HEK293 (cell line): ENCODE measurements at regions not wholly inside any gene's neighbourhood (a gene's known extent, or its start where the extent isn't known, plus 50 kb on each side); places are given as distances from the start of the nearest gene placed in this dataset.

ENCODE experiments used
- CTCF ChIA-PET: fragments of 350-600 bp; formaldehyde crosslinking; extraction: SDS; loops from one replicate; lab custom pipeline; 2021; ENCODE audit warnings: antibody characterized with exemption; lab: Yijun Ruan, JAX
- POLR2A ChIA-PET: fragments of 300-600 bp; formaldehyde crosslinking; extraction: SDS; loops from one replicate; lab custom pipeline; 2020; ENCODE audit warnings: antibody characterized with exemption, inconsistent platforms; lab: Yijun Ruan, JAX
- H3K27ac ChIP-seq: fragments of 200-500 bp; sonication (Bioruptor generic); 2 replicates; pipeline ENCODE4 v1.5.1; 2014; ENCODE audit warnings: low read depth, low read length, control low read depth, inconsistent platforms; ENCODE audit errors: extremely low read depth
- H3K36me3 ChIP-seq, 2 experiments: fragments of 200-500 bp in 1 of 2; sonication (Bioruptor generic) in 1 of 2; 1 replicate in 1 of 2; 2 replicates in 1 of 2; pipeline ENCODE4 v1.5.1; 2014 to 2017; ENCODE audit warnings: inconsistent platforms in 2 of 2, low read length in 2 of 2; ENCODE audit not compliant: control insufficient read depth in 2 of 2, insufficient read depth in 1 of 2
- H3K4me1 ChIP-seq: fragments of 200-500 bp; sonication (Bioruptor generic); 2 replicates; pipeline ENCODE4 v1.5.1; 2014; ENCODE audit warnings: mild to moderate bottlenecking, low read length, inconsistent platforms; ENCODE audit not compliant: control insufficient read depth, insufficient read depth
- H3K4me3 ChIP-seq: 2 replicates; pipeline ENCODE4 v1.5.1; 2011; ENCODE audit warnings: low read depth, mild to moderate bottlenecking, control low read depth, low read length, moderate library complexity
- H3K9me3 ChIP-seq: fragments of 200-500 bp; sonication (Bioruptor generic); 2 replicates; pipeline ENCODE4 v1.5.1; 2014; ENCODE audit warnings: low read depth, low read length, inconsistent platforms; ENCODE audit not compliant: control insufficient read depth, insufficient read depth
- GLI2 ChIP-seq: fragments of 450-650 bp; formaldehyde crosslinking; IDR thresholded peaks from 2 replicates; pipeline ENCODE4; 2017; ENCODE audit warnings: missing biosample characterization, missing genetic modification characterization, low read depth, borderline replicate concordance
- HOXA7 ChIP-seq: sonication (generic); formaldehyde crosslinking; IDR thresholded peaks from 2 replicates; pipeline ENCODE4 v1.8.1; 2022; ENCODE audit warnings: missing genetic modification reagents, borderline replicate concordance
- KLF9 ChIP-seq: fragments of 450-650 bp; formaldehyde crosslinking; IDR thresholded peaks from 2 replicates; pipeline ENCODE4 v1.5.1; 2016; ENCODE audit warnings: missing biosample characterization, missing genetic modification characterization, low read depth
- OSR2 ChIP-seq: fragments of 450-650 bp; formaldehyde crosslinking; IDR thresholded peaks from 2 replicates; pipeline ENCODE4 v1.5.1; 2016; ENCODE audit warnings: missing biosample characterization, missing genetic modification characterization
- TCF7L2 ChIP-seq: IDR thresholded peaks from 2 replicates; pipeline ENCODE4 v1.6.1; 2011; ENCODE audit warnings: low read depth, mild to moderate bottlenecking, inconsistent platforms, low read length, moderate library complexity, borderline replicate concordance
- TSHZ1 ChIP-seq: fragments of 450-650 bp; formaldehyde crosslinking; IDR thresholded peaks from 2 replicates; pipeline ENCODE4 v1.5.1; 2016; ENCODE audit warnings: missing biosample characterization, missing genetic modification characterization, borderline replicate concordance
- YY2 ChIP-seq: fragments of 450-650 bp; formaldehyde crosslinking; IDR thresholded peaks from 2 replicates; pipeline ENCODE4 v1.5.1; 2016; ENCODE audit warnings: missing biosample characterization, missing genetic modification characterization
- ZFP3 ChIP-seq: fragments of 450-650 bp; formaldehyde crosslinking; IDR thresholded peaks from 2 replicates; pipeline ENCODE4 v1.5.1; 2016; ENCODE audit warnings: low read depth, missing biosample characterization, missing genetic modification characterization
- ZFP41 ChIP-seq: fragments of 450-650 bp; formaldehyde crosslinking; IDR thresholded peaks from 2 replicates; pipeline ENCODE4 v1.5.1; 2016; ENCODE audit warnings: missing biosample characterization, missing genetic modification characterization, borderline replicate concordance
- ZNF133 ChIP-seq: fragments of 450-650 bp; formaldehyde crosslinking; IDR thresholded peaks from 2 replicates; pipeline ENCODE4 v1.5.1; 2016; ENCODE audit warnings: missing biosample characterization, missing genetic modification characterization
- ZNF138 ChIP-seq: fragments of 450-650 bp; formaldehyde crosslinking; IDR thresholded peaks from 2 replicates; pipeline ENCODE4 v1.5.1; 2016; ENCODE audit warnings: missing biosample characterization, missing genetic modification characterization, borderline replicate concordance
- ZNF202 ChIP-seq: fragments of 450-650 bp; formaldehyde crosslinking; IDR thresholded peaks from 2 replicates; pipeline ENCODE4 v1.5.1; 2016; ENCODE audit warnings: missing biosample characterization, missing genetic modification characterization, borderline replicate concordance
- ZNF211 ChIP-seq: fragments of 450-650 bp; formaldehyde crosslinking; IDR thresholded peaks from 2 replicates; pipeline ENCODE4 v1.5.1; 2016; ENCODE audit warnings: low read depth, missing biosample characterization, missing genetic modification characterization
- ZNF266 ChIP-seq: fragments of 450-650 bp; formaldehyde crosslinking; IDR thresholded peaks from 2 replicates; pipeline ENCODE4 v1.5.1; 2016; ENCODE audit warnings: missing biosample characterization, missing genetic modification characterization, low read depth
- ZNF302 ChIP-seq: fragments of 450-650 bp; formaldehyde crosslinking; IDR thresholded peaks from 2 replicates; pipeline ENCODE4 v1.5.1; 2016; ENCODE audit warnings: missing biosample characterization, missing genetic modification characterization, low read depth
- ZNF366 ChIP-seq: fragments of 450-650 bp; formaldehyde crosslinking; conservative IDR thresholded peaks from 2 replicates; pipeline ENCODE4 v1.5.1; 2016; ENCODE audit warnings: missing biosample characterization, missing genetic modification characterization
- ZNF394 ChIP-seq: fragments of 450-650 bp; formaldehyde crosslinking; IDR thresholded peaks from 2 replicates; pipeline ENCODE4 v1.5.1; 2016; ENCODE audit warnings: missing biosample characterization, missing genetic modification characterization, mild to moderate bottlenecking, moderate library complexity, borderline replicate concordance
- ZNF610 ChIP-seq: fragments of 450-650 bp; formaldehyde crosslinking; IDR thresholded peaks from 2 replicates; pipeline ENCODE4 v1.5.1; 2016; ENCODE audit warnings: missing biosample characterization, missing genetic modification characterization, borderline replicate concordance
- ZNF645 ChIP-seq: fragments of 450-650 bp; formaldehyde crosslinking; IDR thresholded peaks from 2 replicates; pipeline ENCODE4; 2016; ENCODE audit warnings: missing biosample characterization, missing genetic modification characterization
- ZNF660 ChIP-seq: fragments of 450-650 bp; IDR thresholded peaks from 2 replicates; pipeline ENCODE4 v1.5.1; 2018; ENCODE audit warnings: missing biosample characterization, mild to moderate bottlenecking, missing genetic modification characterization
- ZNF777 ChIP-seq: fragments of 450-650 bp; formaldehyde crosslinking; IDR thresholded peaks from 2 replicates; pipeline ENCODE4 v1.5.1; 2017; ENCODE audit warnings: missing biosample characterization, missing genetic modification characterization, borderline replicate concordance
- TF ChIP-seq, protein P1 (sequence below): fragments of 450-650 bp; formaldehyde crosslinking; IDR thresholded peaks from 2 replicates; pipeline ENCODE4 v1.5.1; 2016; ENCODE audit warnings: missing biosample characterization, missing genetic modification characterization
- TF ChIP-seq, protein P2 (sequence below): fragments of 450-650 bp; formaldehyde crosslinking; IDR thresholded peaks from 2 replicates; pipeline ENCODE4 v1.5.1; 2016; ENCODE audit warnings: missing biosample characterization, missing genetic modification characterization, borderline replicate concordance
- TF ChIP-seq, protein P3 (sequence below): fragments of 450-650 bp; formaldehyde crosslinking; IDR thresholded peaks from 2 replicates; pipeline ENCODE4 v1.5.1; 2017; ENCODE audit warnings: missing biosample characterization, missing genetic modification characterization
- TF ChIP-seq, protein P4 (sequence below): fragments of 450-650 bp; formaldehyde crosslinking; IDR thresholded peaks from 2 replicates; pipeline ENCODE4 v1.5.1; 2016; ENCODE audit warnings: missing biosample characterization, missing genetic modification characterization

- no peak for TF ChIP-seq ZNF366 (tag by site-specific recombination)
- TF ChIP-seq ZFP41 (tag by site-specific recombination), result no peak
- TF ChIP-seq, protein P1, sequence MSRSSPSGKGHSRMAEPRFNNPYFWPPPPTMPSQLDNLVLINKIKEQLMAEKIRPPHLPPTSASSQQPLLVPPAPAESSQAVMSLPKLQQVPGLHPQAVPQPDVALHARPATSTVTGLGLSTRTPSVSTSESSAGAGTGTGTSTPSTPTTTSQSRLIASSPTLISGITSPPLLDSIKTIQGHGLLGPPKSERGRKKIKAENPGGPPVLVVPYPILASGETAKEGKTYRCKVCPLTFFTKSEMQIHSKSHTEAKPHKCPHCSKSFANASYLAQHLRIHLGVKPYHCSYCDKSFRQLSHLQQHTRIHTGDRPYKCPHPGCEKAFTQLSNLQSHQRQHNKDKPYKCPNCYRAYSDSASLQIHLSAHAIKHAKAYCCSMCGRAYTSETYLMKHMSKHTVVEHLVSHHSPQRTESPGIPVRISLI (tag by site-specific recombination), result no peak
- TF ChIP-seq TSHZ1 (tag by site-specific recombination), result no peak
- no peak for TF ChIP-seq ZNF777
- TF ChIP-seq ZNF133 (tag by site-specific recombination), result no peak
- no peak for TF ChIP-seq KLF9 (tag by site-specific recombination)
- no peak for TF ChIP-seq HOXA7 (CRISPR knock-in tag)
Measured at GRCh38 chr2:59428940-59429339, 1124.5 kb downstream of the BCL11A start (continued).

GRCh38 chr2:59427980-59428379, 1125.5 kb downstream of the BCL11A start:
- H3K9me3 ChIP-seq, result no peaks in the 10 kb centered on the region
- H3K4me1 ChIP-seq, result no peaks in the 10 kb centered on the region
- H3K36me3 ChIP-seq, result no peaks in the 10 kb centered on the region
- POLR2A ChIA-PET, result no interaction called here
- no peak overlapping the region for H3K4me3 ChIP-seq
- CTCF ChIA-PET, result no interaction called here
- H3K27ac ChIP-seq, result no peak overlapping the region
- TF ChIP-seq ZFP3 (tag by site-specific recombination) (no peak), ZNF645 (no peak), ZNF202 (tag by site-specific recombination) (no peak), ZNF660 (tag by site-specific recombination) (no peak), ZNF266 (no peak), HOXA7 (CRISPR knock-in tag) (no peak), ZNF211 (tag by site-specific recombination) (no peak), ZNF610 (tag by site-specific recombination) (no peak), TCF7L2 (no peak), ZNF302 (tag by site-specific recombination) (no peak), GLI2 (tag by site-specific recombination) (no peak), ZNF138 (no peak), OSR2 (tag by site-specific recombination) (no peak), YY2 (tag by site-specific recombination) (no peak), ZNF394 (no peak)
- TF ChIP-seq, protein P2, sequence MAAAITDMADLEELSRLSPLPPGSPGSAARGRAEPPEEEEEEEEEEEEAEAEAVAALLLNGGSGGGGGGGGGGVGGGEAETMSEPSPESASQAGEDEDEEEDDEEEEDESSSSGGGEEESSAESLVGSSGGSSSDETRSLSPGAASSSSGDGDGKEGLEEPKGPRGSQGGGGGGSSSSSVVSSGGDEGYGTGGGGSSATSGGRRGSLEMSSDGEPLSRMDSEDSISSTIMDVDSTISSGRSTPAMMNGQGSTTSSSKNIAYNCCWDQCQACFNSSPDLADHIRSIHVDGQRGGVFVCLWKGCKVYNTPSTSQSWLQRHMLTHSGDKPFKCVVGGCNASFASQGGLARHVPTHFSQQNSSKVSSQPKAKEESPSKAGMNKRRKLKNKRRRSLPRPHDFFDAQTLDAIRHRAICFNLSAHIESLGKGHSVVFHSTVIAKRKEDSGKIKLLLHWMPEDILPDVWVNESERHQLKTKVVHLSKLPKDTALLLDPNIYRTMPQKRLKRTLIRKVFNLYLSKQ, result no peak
- TF ChIP-seq, protein P3, sequence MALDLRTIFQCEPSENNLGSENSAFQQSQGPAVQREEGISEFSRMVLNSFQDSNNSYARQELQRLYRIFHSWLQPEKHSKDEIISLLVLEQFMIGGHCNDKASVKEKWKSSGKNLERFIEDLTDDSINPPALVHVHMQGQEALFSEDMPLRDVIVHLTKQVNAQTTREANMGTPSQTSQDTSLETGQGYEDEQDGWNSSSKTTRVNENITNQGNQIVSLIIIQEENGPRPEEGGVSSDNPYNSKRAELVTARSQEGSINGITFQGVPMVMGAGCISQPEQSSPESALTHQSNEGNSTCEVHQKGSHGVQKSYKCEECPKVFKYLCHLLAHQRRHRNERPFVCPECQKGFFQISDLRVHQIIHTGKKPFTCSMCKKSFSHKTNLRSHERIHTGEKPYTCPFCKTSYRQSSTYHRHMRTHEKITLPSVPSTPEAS (tag by site-specific recombination), result no peak
- TF ChIP-seq, protein P4, sequence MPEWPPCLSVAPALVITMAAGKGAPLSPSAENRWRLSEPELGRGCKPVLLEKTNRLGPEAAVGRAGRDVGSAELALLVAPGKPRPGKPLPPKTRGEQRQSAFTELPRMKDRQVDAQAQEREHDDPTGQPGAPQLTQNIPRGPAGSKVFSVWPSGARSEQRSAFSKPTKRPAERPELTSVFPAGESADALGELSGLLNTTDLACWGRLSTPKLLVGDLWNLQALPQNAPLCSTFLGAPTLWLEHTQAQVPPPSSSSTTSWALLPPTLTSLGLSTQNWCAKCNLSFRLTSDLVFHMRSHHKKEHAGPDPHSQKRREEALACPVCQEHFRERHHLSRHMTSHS (tag by site-specific recombination), result no peak
